PC-3 (cell line): ENCODE measurements at regions not wholly inside any gene's neighbourhood (a gene's known extent, or its start where the extent isn't known, plus 50 kb on each side); places are given as distances from the start of the nearest gene placed in this dataset.

ENCODE experiments used
- ATAC-seq: fragments of 200-7000 bp; cut with Tn5 transposase; 2 replicates; pipeline ENCODE4 v1.9.1; 2020; ENCODE audit warnings: mild to moderate bottlenecking, moderate library complexity
- BruUV-seq: library from RNA; stranded (reverse); fragments of 400-500 nt; replicated peaks from 2 replicates; lab custom pipeline; 2021; lab: Mats Ljungman, UMichigan
- CTCF ChIA-PET: fragments of 300-600 bp; sonication (Branson Sonifier 250); formaldehyde crosslinking; loops from one replicate; lab custom pipeline; 2022; ENCODE audit warnings: antibody characterized with exemption; lab: Charles Lee
- POLR2A ChIA-PET: fragments of 300-600 bp; sonication (Branson Sonifier 250); formaldehyde crosslinking; loops from one replicate; lab custom pipeline; 2022; ENCODE audit warnings: antibody characterized with exemption; ENCODE audit not compliant: unreplicated experiment; lab: Charles Lee
- DNase-seq: peaks from one replicate; pipeline ENCODE4 v3.0.0-alpha.2; 2015
- H2AFZ ChIP-seq: fragments of 300-600 bp; sonication (generic); 2 replicates; pipeline ENCODE4 v1.6.0; 2016; ENCODE audit warnings: antibody characterized with exemption, low read length
- H3F3A ChIP-seq: fragments of 300-600 bp; sonication (generic); one replicate; pipeline ENCODE4 v1.6.0; 2017; ENCODE audit warnings: antibody characterized with exemption, low read length, control low read depth, mild to moderate bottlenecking; ENCODE audit not compliant: unreplicated experiment
- H3K27ac ChIP-seq: fragments of 300-600 bp; sonication (generic); 2 replicates; pipeline ENCODE4 v1.5.1; 2016; ENCODE audit warnings: mild to moderate bottlenecking, low read length
- H3K27me3 ChIP-seq: fragments of 300-600 bp; sonication (generic); 2 replicates; pipeline ENCODE4 v1.6.1; 2016; ENCODE audit warnings: low read length, mixed read lengths
- H3K36me3 ChIP-seq: fragments of 300-600 bp; sonication (generic); 2 replicates; pipeline ENCODE4 v1.6.1; 2016; ENCODE audit warnings: low read depth, mixed run types, low read length, mixed read lengths
- H3K4me1 ChIP-seq: fragments of 300-600 bp; sonication (generic); 2 replicates; pipeline ENCODE4 v1.5.1; 2016; ENCODE audit warnings: low read length; ENCODE audit not compliant: insufficient read depth
- H3K4me2 ChIP-seq: fragments of 300-600 bp; sonication (generic); 2 replicates; pipeline ENCODE4 v1.6.0; 2016; ENCODE audit warnings: low read length
- H3K4me3 ChIP-seq: fragments of 300-600 bp; sonication (generic); 2 replicates; pipeline ENCODE4 v1.5.1; 2016; ENCODE audit warnings: mild to moderate bottlenecking, low read length, mixed read lengths
- H3K79me2 ChIP-seq: fragments of 300-600 bp; sonication (generic); 2 replicates; pipeline ENCODE4 v1.6.1; 2017; ENCODE audit warnings: low read length, mixed read lengths
- H3K9ac ChIP-seq: fragments of 300-600 bp; sonication (generic); 2 replicates; pipeline ENCODE4 v1.6.0; 2016; ENCODE audit warnings: mild to moderate bottlenecking, low read length
- H3K9me2 ChIP-seq: fragments of 300-600 bp; sonication (generic); replicated peaks from 2 replicates; pipeline ENCODE4 v1.6.1; 2016; ENCODE audit warnings: mixed run types, low read length, mixed read lengths
- H3K9me3 ChIP-seq: fragments of 300-600 bp; sonication (generic); 2 replicates; pipeline ENCODE4 v1.6.1; 2016; ENCODE audit warnings: low read length, mixed read lengths
- H4K20me1 ChIP-seq: fragments of 300-600 bp; sonication (generic); 2 replicates; pipeline ENCODE4 v1.6.1; 2016; ENCODE audit warnings: low read length, mixed read lengths
- CTCF ChIP-seq: fragments of 300-600 bp; sonication (generic); conservative IDR thresholded peaks from 2 replicates; pipeline ENCODE4 v1.5.1; 2017; ENCODE audit warnings: antibody characterized with exemption, low read depth, mild to moderate bottlenecking, low read length
- EZH2 ChIP-seq: fragments of 300-600 bp; sonication (generic); IDR thresholded peaks from one replicate; pipeline ENCODE4 v1.6.1; 2017; ENCODE audit warnings: antibody characterized with exemption, mild to moderate bottlenecking, low read length; ENCODE audit not compliant: unreplicated experiment
- EZH2phosphoT487 ChIP-seq: fragments of 300-600 bp; sonication (generic); IDR thresholded peaks from 2 replicates; pipeline ENCODE4 v1.6.1; 2018; ENCODE audit warnings: mild to moderate bottlenecking, antibody characterized with exemption, low read length, borderline replicate concordance
- intact Hi-C: fragments of 100-400 bp; cut with micrococcal nuclease; formaldehyde crosslinking; loops from 2 replicates; pipeline ENCODE4 v1.9.0; 2023

GRCh38 chr5:121793791-121794190 lies 57.9 kb upstream of the FTMT start:
- intact Hi-C loops, result no loop called here
- TF ChIP-seq EZH2phosphoT487 (no peak), CTCF (no peak), EZH2 (no peak)
- H3F3A ChIP-seq, result no peaks in the 10 kb centered on the region
- H3K9me3 ChIP-seq, result no peaks in the 10 kb centered on the region
- no peaks in the 10 kb centered on the region for H3K4me1 ChIP-seq
- POLR2A ChIA-PET, result no interaction called here
- CTCF ChIA-PET, result no interaction called here
- no peaks in the 10 kb centered on the region for H3K36me3 ChIP-seq
- no peak overlapping the region for H3K4me3 ChIP-seq
- H4K20me1 ChIP-seq, result no peaks in the 10 kb centered on the region
- H3K4me2 ChIP-seq, result no peak overlapping the region
- H3K9ac ChIP-seq, result no peak overlapping the region
- H3K79me2 ChIP-seq, result no peaks in the 10 kb centered on the region
- no peaks in the 10 kb centered on the region for H3K27me3 ChIP-seq
- no peak overlapping the region for H2AFZ ChIP-seq
- no TSS peak for BruUV-seq
- no peak for DNase-seq
- no peak for ATAC-seq
- no peak overlapping the region for H3K27ac ChIP-seq
- H3K9me2 ChIP-seq, result no peaks in the 10 kb centered on the region

GRCh38 chr5:121795511-121795910 lies 56.2 kb upstream of the FTMT start:
- Histone ChIP-seq H3K4me2 (no peak overlapping the region), H3F3A (no peaks in the 10 kb centered on the region), H3K79me2 (no peaks in the 10 kb centered on the region), H3K36me3 (no peaks in the 10 kb centered on the region), H3K4me1 (no peaks in the 10 kb centered on the region), H3K9me2 (no peaks in the 10 kb centered on the region), H3K27me3 (no peaks in the 10 kb centered on the region), H3K4me3 (no peak overlapping the region), H2AFZ (no peak overlapping the region), H3K9ac (no peak overlapping the region), H3K27ac (no peak overlapping the region), H4K20me1 (no peaks in the 10 kb centered on the region), H3K9me3 (no peaks in the 10 kb centered on the region)
- CTCF ChIA-PET, result no interaction called here
- POLR2A ChIA-PET, result no interaction called here
- intact Hi-C loops, result no loop called here
- TF ChIP-seq CTCF (no peak), EZH2 (no peak), EZH2phosphoT487 (no peak)
- ATAC-seq, result no peak
- BruUV-seq, result no TSS peak
- no peak for DNase-seq

DNA sequence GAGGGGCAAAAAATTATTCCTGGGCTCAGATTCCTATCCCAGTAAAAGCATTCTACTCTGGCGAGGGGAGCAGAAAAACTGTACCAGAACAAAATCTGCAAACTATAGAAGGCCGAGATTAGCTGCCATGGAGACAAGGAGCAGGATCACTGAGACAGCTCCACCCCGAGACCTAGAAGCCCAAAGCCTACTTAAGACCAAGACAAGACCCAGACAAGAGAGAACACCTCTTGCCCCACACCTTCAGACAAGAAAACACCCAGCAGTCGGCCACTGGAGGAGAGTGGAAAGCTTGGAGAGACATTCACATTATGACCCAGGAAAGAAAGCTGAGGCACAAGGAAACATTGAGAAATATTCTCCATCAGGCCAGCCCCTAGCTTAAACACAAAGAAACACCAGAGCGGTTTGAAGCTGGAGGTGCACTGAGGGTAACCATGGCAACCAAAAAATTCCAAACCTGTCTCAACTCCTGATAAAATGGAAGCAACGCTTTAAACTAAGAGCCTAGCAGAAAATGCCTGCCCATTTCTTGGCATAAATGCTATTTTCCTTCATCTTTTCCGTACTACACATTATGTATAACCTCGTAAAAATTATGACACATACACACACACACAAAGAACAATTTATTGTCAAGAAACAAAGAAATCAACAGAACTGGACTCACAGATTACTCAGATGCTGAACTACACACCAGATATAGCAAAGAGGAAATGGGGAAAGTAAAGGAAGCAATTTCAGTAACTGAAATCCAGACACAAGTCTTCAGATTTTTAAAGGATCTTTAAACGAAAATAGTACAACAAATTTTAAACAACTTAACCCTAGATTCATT lies 53.8 kb upstream of the FTMT start:
- TF ChIP-seq EZH2, result no peak
- no peak for TF ChIP-seq CTCF
- TF ChIP-seq EZH2phosphoT487, result no peak

More for the DNA sequence above, 53.8 kb upstream of the FTMT start:
- POLR2A ChIA-PET, result no interaction called here
- no peaks in the 10 kb centered on the region for H3K9me2 ChIP-seq
- CTCF ChIA-PET, result no interaction called here
- no peaks in the 10 kb centered on the region for H3K36me3 ChIP-seq
- no peak overlapping the region for H3K4me3 ChIP-seq
- no peaks in the 10 kb centered on the region for H4K20me1 ChIP-seq
- no TSS peak for BruUV-seq
- no peak for ATAC-seq
- intact Hi-C loops, result no loop called here
- H3K27me3 ChIP-seq, result no peaks in the 10 kb centered on the region
- H3K79me2 ChIP-seq, result no peaks in the 10 kb centered on the region
- no peak overlapping the region for H3K4me2 ChIP-seq
- no peaks in the 10 kb centered on the region for H3F3A ChIP-seq
- H3K27ac ChIP-seq, result no peak overlapping the region
- DNase-seq, result no peak
- H2AFZ ChIP-seq, result no peak overlapping the region
- H3K9me3 ChIP-seq, result no peaks in the 10 kb centered on the region
- H3K9ac ChIP-seq, result no peak overlapping the region
- H3K4me1 ChIP-seq, result no peaks in the 10 kb centered on the region
